ENCODE measurements at regions not wholly inside any gene's neighbourhood (a gene's known extent, or its start where the extent isn't known, plus 50 kb on each side); places are given as distances from the start of the nearest gene placed in this dataset.

GRCh38 chr11:105215528-105215927, 76.0 kb upstream of the CARD18 start:
- no peak for TF ChIP-seq CTCF (conservative IDR thresholded peaks at IDR 0.05)
- no peak for TF ChIP-seq EZH2 (IDR thresholded peaks at IDR 0.05; ENCODE audit: low read depth)

Data from PC-9 (cell line).